Karpas-422 (cell line): ENCODE measurements at regions not wholly inside any gene's neighbourhood (a gene's known extent, or its start where the extent isn't known, plus 50 kb on each side); places are given as distances from the start of the nearest gene placed in this dataset.
A peak's percentile ranks its signal among the peaks of the same experiment; 100 is the strongest.

Source experiments
- DNase-seq: peaks from one replicate; pipeline ENCODE4 v3.0.0-alpha.2; 2015
- H2AFZ ChIP-seq: fragments of 200-600 bp; sonication (generic); 2 replicates; pipeline ENCODE4 v1.6.1; 2014; ENCODE audit warnings: antibody characterized with exemption, low read length, mixed read lengths
- H3K27ac ChIP-seq: fragments of 200-600 bp; sonication (generic); 2 replicates; pipeline ENCODE4 v1.5.1; 2014; ENCODE audit warnings: mild to moderate bottlenecking, low read length, moderate library complexity
- H3K27me3 ChIP-seq: fragments of 200-600 bp; sonication (generic); 2 replicates; pipeline ENCODE4 v1.6.1; 2014; ENCODE audit warnings: low read length, mixed read lengths
- H3K36me3 ChIP-seq: fragments of 200-600 bp; sonication (generic); 2 replicates; pipeline ENCODE4 v1.6.1; 2014; ENCODE audit warnings: low read length, mixed read lengths; ENCODE audit not compliant: insufficient read depth
- H3K4me1 ChIP-seq: fragments of 200-600 bp; sonication (generic); 2 replicates; pipeline ENCODE4 v1.6.1; 2014; ENCODE audit warnings: mild to moderate bottlenecking, low read length, mixed read lengths
- H3K4me2 ChIP-seq: fragments of 200-600 bp; sonication (generic); 2 replicates; pipeline ENCODE4 v1.6.1; 2014; ENCODE audit warnings: low read length, low read depth, mild to moderate bottlenecking; ENCODE audit not compliant: poor library complexity, severe bottlenecking
- H3K4me3 ChIP-seq: fragments of 200-600 bp; sonication (generic); 2 replicates; pipeline ENCODE4 v1.5.1; 2014; ENCODE audit warnings: mild to moderate bottlenecking, antibody characterized with exemption, low read length, mixed read lengths
- H3K79me2 ChIP-seq: fragments of 200-600 bp; sonication (generic); 2 replicates; pipeline ENCODE4 v1.6.1; 2014; ENCODE audit warnings: mild to moderate bottlenecking, low read length, mixed read lengths
- H3K9ac ChIP-seq: fragments of 200-600 bp; sonication (generic); 2 replicates; pipeline ENCODE4 v1.6.0; 2014; ENCODE audit warnings: low read length
- H3K9me2 ChIP-seq: fragments of 200-600 bp; sonication (generic), shearing (Covaris generic); replicated peaks from 2 replicates; pipeline ENCODE4 v1.6.0; 2014; ENCODE audit warnings: mild to moderate bottlenecking, low read length, moderate library complexity; ENCODE audit not compliant: insufficient read depth
- H3K9me3 ChIP-seq: fragments of 300-700, 200-600 bp; sonication (generic); 2 replicates; pipeline ENCODE4 v1.6.1; 2014; ENCODE audit warnings: low read length, mixed read lengths
- H4K20me1 ChIP-seq: fragments of 200-600 bp; sonication (generic); 2 replicates; pipeline ENCODE4 v1.6.1; 2014; ENCODE audit warnings: mild to moderate bottlenecking, antibody characterized with exemption, low read length, low read depth; ENCODE audit not compliant: insufficient read depth

DNA sequence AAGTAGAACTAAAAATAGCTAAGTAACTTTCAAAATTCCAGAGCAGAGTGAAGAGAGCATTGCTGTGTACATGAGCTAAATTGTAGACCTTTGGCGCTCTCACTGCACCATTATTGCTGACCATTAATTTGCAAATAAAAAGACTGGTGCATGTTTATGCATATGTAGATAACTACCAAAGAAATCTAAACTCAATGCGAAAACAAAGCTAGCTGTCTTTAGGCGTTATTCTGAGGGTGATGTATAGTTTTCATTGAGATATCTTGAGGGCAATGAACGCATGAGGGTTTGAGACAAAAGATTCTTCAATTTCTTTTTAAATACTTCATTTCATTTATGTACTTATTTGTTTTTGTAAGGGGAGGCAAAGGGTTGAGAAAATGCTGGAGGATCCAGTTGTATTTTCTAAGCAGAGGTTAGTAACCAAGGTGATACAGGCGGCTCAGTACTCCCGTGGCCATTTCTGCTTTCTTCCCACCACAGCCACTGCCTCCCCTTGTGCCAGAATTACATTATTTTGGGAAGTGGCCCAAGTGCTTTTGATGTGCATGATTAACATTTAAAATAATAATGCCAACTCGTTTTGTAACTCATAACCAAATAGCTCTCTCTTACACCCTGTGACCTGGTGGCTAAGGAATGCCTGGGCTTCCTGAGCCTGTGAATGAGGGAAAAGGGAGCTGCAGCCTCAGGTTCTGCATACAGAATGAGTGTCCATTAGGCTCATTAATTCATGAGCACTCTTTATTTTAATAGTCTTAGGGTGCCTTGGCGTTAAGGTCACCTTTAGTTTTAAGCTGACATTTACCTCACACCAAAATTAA is 797.8 kb upstream of the GYPC start:
- H3K79me2 ChIP-seq, result no peaks in the 10 kb centered on the region
- no peak overlapping the region for H3K4me2 ChIP-seq
- H4K20me1 ChIP-seq, result no peaks in the 10 kb centered on the region
- no peaks in the 10 kb centered on the region for H3K27me3 ChIP-seq
- H3K36me3 ChIP-seq, result no peaks in the 10 kb centered on the region
- H3K4me1 ChIP-seq, result peaks cover 2% of the 10 kb centered on the region; the same call in 1 of the 2 replicates
- H2AFZ ChIP-seq, result no peak overlapping the region
- H3K27ac ChIP-seq, result no peak overlapping the region
- H3K9me3 ChIP-seq, result no peaks in the 10 kb centered on the region
- H3K9me2 ChIP-seq, result no peaks in the 10 kb centered on the region
- H3K4me3 ChIP-seq, result no peak overlapping the region
- no peak overlapping the region for H3K9ac ChIP-seq
- no peak for DNase-seq

DNA sequence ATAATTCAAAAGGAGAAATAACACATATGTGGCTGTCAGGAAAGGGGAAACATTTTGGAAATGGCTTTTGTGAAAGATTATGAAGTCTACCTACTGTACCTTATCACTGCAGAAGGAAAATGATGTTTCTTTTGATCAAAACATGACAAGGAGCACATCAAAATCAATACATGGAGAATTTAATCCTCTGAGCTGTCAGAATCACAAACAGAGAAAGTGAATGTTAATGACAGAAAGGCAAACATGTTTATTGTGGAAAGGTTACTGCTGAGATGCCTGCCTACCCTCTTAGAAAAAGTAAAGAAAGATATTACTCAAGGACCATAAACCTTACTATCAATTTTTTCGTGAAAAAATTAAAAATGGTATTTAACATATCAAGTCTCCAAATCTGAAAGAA is 794.5 kb upstream of the GYPC start:
- Histone ChIP-seq H3K36me3 (no peaks in the 10 kb centered on the region), H3K27ac (no peak overlapping the region), H2AFZ (no peak overlapping the region), H3K4me1 (peaks cover 2% of the 10 kb centered on the region; the same call in 1 of the 2 replicates), H3K79me2 (no peaks in the 10 kb centered on the region), H3K9ac (no peak overlapping the region), H3K9me3 (no peaks in the 10 kb centered on the region), H3K27me3 (no peaks in the 10 kb centered on the region), H3K9me2 (no peaks in the 10 kb centered on the region), H4K20me1 (no peaks in the 10 kb centered on the region), H3K4me3 (no peak overlapping the region), H3K4me2 (no peak overlapping the region)
- no peak for DNase-seq

DNA sequence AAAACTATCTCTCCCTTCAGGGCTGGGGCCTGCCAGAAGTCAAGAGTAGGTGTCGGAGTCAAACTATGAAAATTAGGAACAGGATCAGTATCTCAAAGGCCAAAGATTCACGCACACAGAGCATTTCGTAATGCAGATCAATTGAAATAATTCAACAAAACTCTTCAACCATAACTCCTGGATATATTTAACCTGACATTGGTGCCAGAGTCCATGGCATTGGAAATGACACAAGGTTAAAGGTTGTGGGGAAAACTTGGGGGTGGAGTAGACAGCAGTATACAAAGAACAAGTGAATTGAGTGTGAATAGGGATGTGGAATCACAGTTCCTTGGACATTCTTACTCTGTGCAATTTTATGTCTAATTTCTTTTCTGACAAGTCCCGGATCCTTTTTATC is 788.0 kb upstream of the GYPC start:
- Histone ChIP-seq H3K4me2 (no peak overlapping the region), H4K20me1 (no peaks in the 10 kb centered on the region), H3K79me2 (no peaks in the 10 kb centered on the region), H3K9ac (no peak overlapping the region), H3K4me3 (no peak overlapping the region), H2AFZ (no peak overlapping the region), H3K27me3 (no peaks in the 10 kb centered on the region), H3K27ac (no peak overlapping the region), H3K9me3 (no peaks in the 10 kb centered on the region), H3K36me3 (no peaks in the 10 kb centered on the region; the same call in 1 of the 2 replicates), H3K4me1 (no peaks in the 10 kb centered on the region), H3K9me2 (no peaks in the 10 kb centered on the region)
- no peak for DNase-seq

DNA sequence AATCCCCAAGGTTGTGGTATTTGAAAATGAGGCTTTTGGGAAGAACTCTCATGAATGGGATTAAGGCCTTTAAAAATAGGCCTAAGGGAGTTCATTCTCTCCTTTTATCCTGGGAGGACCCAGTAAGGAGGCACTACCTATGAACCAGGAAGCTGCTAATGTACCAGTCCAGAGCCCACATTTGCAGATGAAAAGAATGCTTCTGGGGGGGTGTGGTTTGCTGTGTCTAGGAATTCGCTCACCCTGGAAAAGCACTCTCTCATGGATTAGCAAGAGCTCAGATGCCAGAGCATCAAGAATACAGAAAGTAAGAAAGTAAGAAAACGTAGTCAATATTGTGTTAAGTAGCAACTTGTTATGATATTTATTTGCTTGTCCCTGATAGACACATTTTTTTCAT is 785.7 kb upstream of the GYPC start:
- DNase-seq, result no peak
- Histone ChIP-seq H3K4me2 (no peak overlapping the region), H3K36me3 (no peaks in the 10 kb centered on the region; the same call in 1 of the 2 replicates), H3K9me2 (no peaks in the 10 kb centered on the region), H3K79me2 (no peaks in the 10 kb centered on the region), H3K27ac (no peak overlapping the region), H3K9ac (no peak overlapping the region), H4K20me1 (no peaks in the 10 kb centered on the region), H2AFZ (no peak overlapping the region), H3K9me3 (no peaks in the 10 kb centered on the region), H3K4me3 (no peak overlapping the region), H3K4me1 (no peaks in the 10 kb centered on the region), H3K27me3 (no peaks in the 10 kb centered on the region)

DNA sequence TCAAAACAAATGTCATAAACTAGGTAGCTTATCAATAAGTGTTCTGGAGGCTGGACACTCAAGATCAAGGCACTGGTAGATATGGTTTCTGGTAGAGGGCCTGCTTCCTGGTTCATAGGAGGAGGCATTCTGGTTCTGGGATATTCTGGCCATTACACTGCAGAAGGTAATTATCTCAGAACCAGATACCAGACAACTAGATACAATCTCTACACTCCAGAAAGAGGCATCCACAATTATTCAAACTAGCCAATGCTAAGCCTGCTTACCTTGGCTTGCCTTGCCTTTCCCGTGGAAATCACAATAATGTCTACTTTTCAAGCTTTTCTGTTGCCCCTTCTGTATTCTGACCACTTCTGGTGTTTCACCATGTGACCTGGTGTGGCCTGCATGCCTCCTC is 785.2 kb upstream of the GYPC start:
- Histone ChIP-seq H3K36me3 (no peaks in the 10 kb centered on the region; the same call in 1 of the 2 replicates), H3K4me3 (no peak overlapping the region), H4K20me1 (no peaks in the 10 kb centered on the region), H3K9me2 (no peaks in the 10 kb centered on the region), H3K9ac (no peak overlapping the region), H3K9me3 (no peaks in the 10 kb centered on the region), H3K27ac (no peak overlapping the region), H3K4me2 (no peak overlapping the region), H3K27me3 (no peaks in the 10 kb centered on the region), H2AFZ (0 out of 2 replicates have a peak overlapping the region, but pooled peaks have one; percentile 13), H3K79me2 (no peaks in the 10 kb centered on the region), H3K4me1 (no peaks in the 10 kb centered on the region)
- no peak for DNase-seq

DNA sequence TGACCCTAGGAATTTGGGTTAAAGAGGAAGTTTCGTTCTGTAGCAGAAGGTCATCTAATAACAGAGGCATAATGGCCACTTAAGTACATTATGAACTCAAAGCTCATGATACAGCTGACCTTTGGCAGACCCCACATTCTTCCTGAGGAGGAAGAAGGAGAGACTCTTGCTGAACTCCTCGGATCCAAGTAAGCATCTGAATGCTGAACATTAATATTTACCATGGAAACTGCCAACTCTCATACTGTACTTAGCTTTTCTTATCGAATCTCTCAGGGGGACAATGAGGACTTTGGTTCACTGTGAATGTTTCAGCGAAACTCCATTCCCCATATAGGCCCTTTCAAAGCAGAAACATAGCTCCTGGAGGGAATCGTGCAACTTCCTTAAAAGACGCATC is 781.4 kb upstream of the GYPC start:
- Histone ChIP-seq H3K4me3 (no peak overlapping the region), H3K4me1 (no peaks in the 10 kb centered on the region), H2AFZ (no peak overlapping the region; the same call in 1 of the 2 replicates), H3K4me2 (no peak overlapping the region), H3K9me3 (no peaks in the 10 kb centered on the region), H4K20me1 (no peaks in the 10 kb centered on the region), H3K9me2 (no peaks in the 10 kb centered on the region), H3K9ac (no peak overlapping the region), H3K36me3 (no peaks in the 10 kb centered on the region; the same call in 1 of the 2 replicates), H3K27ac (no peak overlapping the region), H3K27me3 (no peaks in the 10 kb centered on the region), H3K79me2 (no peaks in the 10 kb centered on the region)
- no peak for DNase-seq

DNA sequence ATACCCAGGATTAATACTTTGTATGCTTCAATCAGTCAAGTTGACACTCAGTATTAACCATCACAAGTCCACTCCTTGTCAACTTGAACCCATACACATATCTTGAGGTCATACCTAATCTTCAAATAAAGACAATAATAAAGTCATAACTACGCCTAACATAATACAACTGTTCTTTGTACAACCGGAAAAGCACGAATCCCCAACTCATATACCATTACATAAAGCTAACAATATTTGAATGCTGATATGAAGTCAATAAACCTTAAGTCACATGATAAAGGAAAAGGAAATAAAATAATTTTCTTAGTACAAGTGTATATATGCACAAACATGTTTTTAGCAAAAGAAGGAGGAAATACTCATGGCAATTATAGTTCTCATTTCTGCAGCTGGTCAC is 770.6 kb upstream of the GYPC start:
- no peaks in the 10 kb centered on the region for H3K79me2 ChIP-seq
- H3K9me2 ChIP-seq, result no peaks in the 10 kb centered on the region
- no peak overlapping the region for H3K4me2 ChIP-seq
- H3K9me3 ChIP-seq, result no peaks in the 10 kb centered on the region; the same call in 1 of the 2 replicates
- no peaks in the 10 kb centered on the region for H3K36me3 ChIP-seq
- DNase-seq, result no peak
- H2AFZ ChIP-seq, result 0 out of 2 replicates have a peak overlapping the region, but pooled peaks have one; percentile 42
- H3K4me3 ChIP-seq, result no peak overlapping the region
- no peak overlapping the region for H3K9ac ChIP-seq
- H3K4me1 ChIP-seq, result no peaks in the 10 kb centered on the region
- H3K27ac ChIP-seq, result no peak overlapping the region
- H3K27me3 ChIP-seq, result no peaks in the 10 kb centered on the region
- H4K20me1 ChIP-seq, result no peaks in the 10 kb centered on the region

DNA sequence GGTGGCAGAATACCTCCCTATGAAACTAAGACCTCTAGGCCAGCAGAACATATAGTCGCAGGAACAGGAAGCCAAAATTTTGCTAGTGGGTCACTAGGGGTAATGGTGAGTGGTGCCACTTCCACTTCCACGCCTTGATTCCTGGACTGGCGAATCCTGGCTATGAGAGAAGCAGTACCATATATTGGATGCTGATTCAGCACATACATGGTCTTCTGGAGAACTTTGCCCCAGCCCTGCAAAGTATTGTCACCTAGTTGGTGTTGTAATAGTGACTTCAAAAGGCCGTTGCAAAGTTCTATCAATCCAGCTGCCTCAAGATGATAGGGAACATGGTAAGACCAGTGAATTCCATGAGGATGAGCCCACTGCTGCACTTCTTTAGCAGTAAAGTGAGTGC is 769.8 kb upstream of the GYPC start:
- Histone ChIP-seq H3K4me1 (no peaks in the 10 kb centered on the region), H3K9me3 (no peaks in the 10 kb centered on the region; the same call in 1 of the 2 replicates), H4K20me1 (no peaks in the 10 kb centered on the region), H3K4me3 (no peak overlapping the region), H3K4me2 (no peak overlapping the region), H3K79me2 (no peaks in the 10 kb centered on the region), H3K36me3 (no peaks in the 10 kb centered on the region), H2AFZ (no peak overlapping the region), H3K9me2 (no peaks in the 10 kb centered on the region), H3K9ac (no peak overlapping the region), H3K27ac (no peak overlapping the region), H3K27me3 (no peaks in the 10 kb centered on the region)
- no peak for DNase-seq
